IPS DF 4.7 (cell line): ENCODE measurements at regions not wholly inside any gene's neighbourhood (a gene's known extent, or its start where the extent isn't known, plus 50 kb on each side); places are given as distances from the start of the nearest gene placed in this dataset.

Experiments used
- DNase-seq: peaks from one replicate; pipeline ENCODE4 v3.0.0-alpha.2; 2013; ENCODE audit warnings: low spot score; ENCODE audit errors: extremely low read depth

DNA sequence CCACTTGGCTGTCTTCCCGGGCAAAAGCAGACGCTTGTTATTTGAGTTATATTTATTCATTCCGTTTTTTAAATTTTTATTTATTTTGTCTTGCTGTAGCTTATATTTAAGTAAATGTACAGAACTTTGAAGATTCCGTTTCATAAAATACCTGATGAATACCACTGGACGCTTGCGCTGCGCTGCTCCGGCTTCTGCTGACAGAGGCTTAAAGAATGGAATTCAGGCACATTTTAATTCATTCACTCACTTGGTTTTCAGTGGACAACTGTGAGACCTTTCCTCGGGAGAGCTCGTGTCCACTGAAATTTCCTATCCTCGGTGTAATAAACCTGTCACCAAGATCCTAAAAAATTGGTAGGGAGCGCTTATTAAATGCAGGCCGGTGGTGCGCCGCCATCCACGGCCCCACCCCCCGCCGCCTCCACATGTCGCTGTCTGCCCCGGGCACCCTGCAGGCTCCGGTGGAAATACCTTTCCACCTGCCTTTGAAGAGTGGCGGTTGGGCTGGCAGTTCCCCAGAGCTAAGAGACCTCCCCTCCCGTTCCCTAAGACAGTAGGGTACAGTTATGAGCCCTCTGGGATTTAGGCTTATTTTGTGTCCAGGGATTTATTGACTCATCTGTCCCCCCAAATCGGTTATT lies 62.5 kb upstream of the UBE2E1 start:
- DNase-seq: no peak

DNA sequence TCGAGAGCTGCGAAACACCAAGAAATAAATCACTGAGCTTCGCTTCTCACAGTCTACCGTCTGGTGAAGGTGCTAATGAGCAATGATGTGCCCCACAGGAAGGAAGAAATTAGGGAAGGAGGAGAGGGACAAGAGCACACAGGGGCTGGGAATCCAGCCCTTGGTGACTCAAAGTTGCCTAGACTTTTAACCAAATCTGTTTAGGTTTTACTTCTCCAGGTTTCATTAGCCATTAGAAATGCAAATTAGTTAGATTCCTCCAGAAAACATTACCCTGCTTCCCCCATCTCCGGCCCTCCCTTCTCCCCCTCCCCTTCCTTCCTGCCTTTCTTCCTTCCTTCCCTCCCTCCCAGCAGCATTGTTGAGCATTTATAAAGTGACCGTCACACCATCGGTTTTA lies 59.3 kb upstream of the UBE2E1 start:
- no peak for DNase-seq

DNA sequence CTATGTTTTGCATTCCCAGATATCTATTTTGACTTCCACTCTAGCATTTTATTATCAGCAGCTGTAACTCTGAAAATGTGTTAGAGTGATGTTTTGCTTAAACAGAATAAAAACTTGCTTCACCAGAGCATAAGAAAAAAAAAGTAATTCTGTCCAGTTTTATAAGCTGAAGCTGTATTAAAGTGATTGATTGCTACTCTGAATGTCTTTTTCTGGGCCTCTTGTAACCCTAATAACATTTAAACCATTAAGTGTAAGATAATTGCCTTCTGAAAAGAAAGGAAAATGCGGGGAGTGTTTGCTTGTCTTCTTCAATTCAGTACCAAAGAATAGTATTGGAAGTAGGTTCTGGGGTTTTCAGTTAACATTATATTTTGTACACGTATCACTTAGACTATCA lies 57.9 kb upstream of the UBE2E1 start:
- no peak for DNase-seq

DNA sequence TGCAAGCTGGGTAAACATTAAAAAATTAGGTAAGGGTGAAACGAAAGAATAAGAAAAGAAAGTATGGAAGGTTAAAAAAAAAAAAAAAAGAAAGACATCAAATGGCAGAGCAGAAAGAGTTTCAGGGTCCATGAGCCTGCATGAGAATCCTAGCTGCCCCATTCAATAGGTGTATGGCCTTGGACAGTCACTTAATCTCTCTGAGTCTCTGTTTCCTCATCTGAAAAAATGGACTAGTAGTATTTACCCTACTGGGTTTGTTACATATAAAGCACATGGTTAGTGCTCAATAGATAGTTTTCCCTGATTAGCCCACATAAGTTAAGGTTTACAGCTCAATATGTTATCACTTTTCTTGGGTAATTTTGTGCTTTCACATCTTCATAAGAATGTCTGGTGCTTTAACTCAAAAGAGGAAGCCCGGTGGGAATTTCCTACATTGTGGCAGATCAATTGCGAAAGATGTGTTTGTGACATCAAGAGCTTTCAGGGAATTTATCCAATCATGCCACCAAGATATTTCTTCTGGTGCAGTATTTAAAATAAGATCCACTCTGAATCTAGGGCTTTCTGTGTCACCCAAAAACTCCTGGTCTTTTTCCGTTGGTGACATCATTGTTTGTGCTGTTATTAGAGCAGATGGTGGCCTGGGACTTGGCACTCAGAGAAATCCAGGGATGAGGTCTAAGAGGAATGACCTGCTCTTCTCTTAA lies 57.2 kb upstream of the UBE2E1 start:
- no peak for DNase-seq

DNA sequence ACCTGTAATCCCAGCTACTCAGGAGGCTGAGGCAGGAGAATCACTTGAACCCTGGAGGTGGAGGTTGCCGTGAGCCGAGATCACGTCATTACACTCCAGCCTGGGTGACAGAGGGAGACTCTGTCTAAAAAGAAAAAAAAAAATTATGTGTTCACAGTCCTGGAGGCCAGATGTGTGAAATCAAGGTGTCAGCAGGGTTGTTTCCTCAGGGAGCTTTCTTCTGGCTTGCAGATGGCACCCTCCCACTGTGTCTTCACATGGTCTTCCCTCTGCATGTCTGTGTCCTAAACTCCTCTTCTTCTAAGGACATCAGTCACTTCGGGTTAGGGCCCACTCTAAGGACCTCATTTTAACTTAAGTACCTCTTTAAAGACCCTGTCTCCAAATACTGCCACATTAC lies 56.1 kb upstream of the UBE2E1 start:
- no peak for DNase-seq

DNA sequence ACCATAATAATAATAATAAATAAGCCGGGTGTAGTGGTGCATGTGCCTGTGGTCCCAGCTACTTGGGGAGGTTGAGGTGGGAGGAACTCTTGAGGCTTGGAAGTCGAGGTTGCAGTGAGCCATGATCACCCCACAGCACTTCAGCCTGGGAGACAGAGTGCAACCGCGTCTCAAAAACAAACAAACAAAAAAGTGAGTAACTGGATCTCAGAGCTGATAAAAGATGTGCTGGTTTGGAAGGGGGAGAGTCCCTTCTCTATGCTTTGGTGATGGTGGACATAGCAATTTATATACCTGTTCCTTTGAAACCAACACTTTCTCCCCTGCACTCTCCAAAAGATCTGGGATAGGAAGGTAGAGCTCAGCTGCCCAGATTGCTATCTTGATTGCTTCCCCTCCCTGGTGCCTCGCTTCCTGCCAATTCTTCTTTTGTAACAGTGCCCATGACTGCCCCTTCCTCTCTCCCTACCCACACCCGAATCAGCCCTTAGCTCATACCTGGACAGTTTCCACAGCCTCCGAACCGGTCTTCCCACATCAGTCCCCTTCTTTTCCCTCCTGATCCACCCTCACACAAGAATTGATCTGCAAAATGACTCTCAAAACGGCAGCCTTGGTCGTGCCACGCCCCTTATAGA lies 55.1 kb upstream of the UBE2E1 start:
- no peak for DNase-seq

DNA sequence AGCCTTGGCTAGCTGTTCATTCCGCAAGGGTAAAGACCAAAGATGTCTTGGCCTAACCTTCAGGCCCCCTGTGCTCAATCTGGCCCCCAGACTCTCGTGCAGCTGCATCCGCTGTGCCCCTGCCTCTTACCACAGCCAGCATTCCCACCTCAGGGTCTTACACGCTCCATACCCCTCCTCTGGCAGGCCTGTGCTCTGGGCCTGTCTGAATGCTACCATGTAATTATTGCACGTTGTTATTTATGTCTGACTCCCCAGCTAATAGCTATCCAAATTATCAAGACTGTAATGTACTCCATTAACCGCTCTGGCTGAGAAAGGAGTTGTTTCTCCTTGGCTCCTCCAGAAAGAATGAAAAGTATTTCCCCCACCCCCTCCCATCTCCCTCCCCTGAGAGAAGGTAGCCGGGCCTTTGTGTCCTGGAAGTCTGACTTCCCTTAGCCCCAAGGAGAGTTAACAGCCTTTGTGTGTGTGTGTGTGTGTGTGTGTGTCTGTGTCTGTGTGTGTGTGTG lies 54.5 kb upstream of the UBE2E1 start:
- DNase-seq: no peak

DNA sequence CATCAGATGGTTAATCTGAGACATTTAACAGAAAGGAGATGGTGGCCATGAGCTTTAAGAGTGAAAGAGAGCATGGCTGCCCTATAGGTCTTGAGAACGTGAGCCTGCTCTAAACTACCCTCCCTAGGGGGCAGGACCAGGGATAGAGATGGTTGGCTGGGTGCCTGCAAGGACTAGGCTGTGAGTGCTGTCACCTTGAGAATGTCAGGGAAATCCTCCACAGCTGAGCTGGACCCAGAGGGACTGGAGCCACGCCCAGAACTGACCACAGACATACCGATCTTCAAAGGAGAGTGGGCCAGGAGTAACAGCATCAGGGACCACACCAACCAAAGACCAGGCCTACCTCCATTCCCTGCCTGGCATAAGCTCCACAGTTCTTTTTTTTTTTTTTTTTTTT lies 53.6 kb upstream of the UBE2E1 start:
- no peak for DNase-seq

DNA sequence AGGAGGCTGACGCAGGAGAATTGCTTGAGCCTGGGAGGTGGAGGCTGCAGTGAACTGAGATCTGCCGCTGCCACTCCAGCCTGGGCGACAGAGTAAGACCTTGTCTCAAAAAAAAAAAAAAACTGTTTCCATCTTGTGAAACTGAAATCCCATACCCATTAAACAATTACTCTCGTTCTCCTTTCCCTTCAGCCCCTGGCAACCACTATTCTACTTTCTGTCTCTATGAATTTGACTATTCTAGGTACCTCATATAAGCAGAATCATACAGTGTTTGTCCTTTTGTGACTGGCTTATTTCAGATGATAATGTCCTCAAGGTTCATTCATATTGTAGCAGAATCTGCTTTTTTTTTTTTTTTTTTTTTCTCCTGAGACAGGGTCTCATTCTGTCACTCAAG lies 51.5 kb upstream of the UBE2E1 start:
- DNase-seq: no peak
